Activated B cell treated with CpG ODN at 0.5 μM for 24 hours (primary cell): ENCODE measurements at regions not wholly inside any gene's neighbourhood (a gene's known extent, or its start where the extent isn't known, plus 50 kb on each side); places are given as distances from the start of the nearest gene placed in this dataset.

Experiments used
- ATAC-seq: fragments of 200-7000 bp; cut with Tn5 transposase; one replicate; pipeline ENCODE4 v1.10.0; 2021; ENCODE audit warnings: low read depth, mild to moderate bottlenecking, moderate library complexity
- CTCF ChIA-PET: fragments of 350-600 bp; sonication (Branson Sonifier 250); formaldehyde crosslinking; loops from one replicate; lab custom pipeline; 2021; ENCODE audit warnings: antibody characterized with exemption; lab: Charles Lee
- POLR2A ChIA-PET: fragments of 350-600 bp; sonication (Branson Sonifier 250); formaldehyde crosslinking; loops from one replicate; lab custom pipeline; 2021; ENCODE audit warnings: antibody characterized with exemption; lab: Charles Lee
- DNase-seq: peaks from one replicate; pipeline ENCODE4 v3.0.0; 2022
- H3K27ac Mint-ChIP-seq: one replicate; pipeline ENCODE4 v1.8.0; 2020; ENCODE audit warnings: mixed read lengths
- H3K27me3 Mint-ChIP-seq: one replicate; pipeline ENCODE4 v1.8.0; 2021; ENCODE audit warnings: mixed read lengths
- H3K36me3 Mint-ChIP-seq: one replicate; pipeline ENCODE4 v1.8.0; 2021; ENCODE audit warnings: low read depth, mixed read lengths
- H3K4me1 Mint-ChIP-seq: one replicate; pipeline ENCODE4 v1.8.0; 2021; ENCODE audit warnings: mixed read lengths
- H3K4me3 Mint-ChIP-seq: one replicate; pipeline ENCODE4 v1.8.0; 2020; ENCODE audit warnings: mild to moderate bottlenecking, mixed read lengths
- H3K9me3 Mint-ChIP-seq: one replicate; pipeline ENCODE4 v1.8.0; 2020; ENCODE audit warnings: mixed read lengths
- intact Hi-C: fragments of 100-400 bp; cut with micrococcal nuclease; formaldehyde crosslinking; loops from one replicate; pipeline ENCODE4 v1.15.1; 2024
- TF ChIP-seq, protein P1 (sequence below): fragments of 200-600 bp; IDR thresholded peaks from one replicate; pipeline ENCODE4 v1.8.0; 2022; ENCODE audit warnings: antibody characterized with exemption, mild to moderate bottlenecking

GRCh38 chr21:16538936-16539440 is 809.2 kb downstream of the USP25 start:
- ATAC-seq (no peak), DNase-seq (no peak)
- Mint-ChIP-seq H3K27me3 (no peaks in the 10 kb centered on the region), H3K4me3 (no peak overlapping the region), H3K4me1 (no peaks in the 10 kb centered on the region), H3K27ac (no peak overlapping the region), H3K36me3 (no peaks in the 10 kb centered on the region), H3K9me3 (peaks cover 4% of the 10 kb centered on the region)
- TF ChIP-seq, protein P1, sequence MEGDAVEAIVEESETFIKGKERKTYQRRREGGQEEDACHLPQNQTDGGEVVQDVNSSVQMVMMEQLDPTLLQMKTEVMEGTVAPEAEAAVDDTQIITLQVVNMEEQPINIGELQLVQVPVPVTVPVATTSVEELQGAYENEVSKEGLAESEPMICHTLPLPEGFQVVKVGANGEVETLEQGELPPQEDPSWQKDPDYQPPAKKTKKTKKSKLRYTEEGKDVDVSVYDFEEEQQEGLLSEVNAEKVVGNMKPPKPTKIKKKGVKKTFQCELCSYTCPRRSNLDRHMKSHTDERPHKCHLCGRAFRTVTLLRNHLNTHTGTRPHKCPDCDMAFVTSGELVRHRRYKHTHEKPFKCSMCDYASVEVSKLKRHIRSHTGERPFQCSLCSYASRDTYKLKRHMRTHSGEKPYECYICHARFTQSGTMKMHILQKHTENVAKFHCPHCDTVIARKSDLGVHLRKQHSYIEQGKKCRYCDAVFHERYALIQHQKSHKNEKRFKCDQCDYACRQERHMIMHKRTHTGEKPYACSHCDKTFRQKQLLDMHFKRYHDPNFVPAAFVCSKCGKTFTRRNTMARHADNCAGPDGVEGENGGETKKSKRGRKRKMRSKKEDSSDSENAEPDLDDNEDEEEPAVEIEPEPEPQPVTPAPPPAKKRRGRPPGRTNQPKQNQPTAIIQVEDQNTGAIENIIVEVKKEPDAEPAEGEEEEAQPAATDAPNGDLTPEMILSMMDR = no peak
- ChIA-PET CTCF (no interaction called here), POLR2A (no interaction called here)
- intact Hi-C loops = no loop called here

- Mint-ChIP-seq H3K27ac (no peak overlapping the region), H3K4me3 (no peak overlapping the region), H3K27me3 (no peaks in the 10 kb centered on the region), H3K9me3 (peaks cover 6% of the 10 kb centered on the region), H3K4me1 (no peaks in the 10 kb centered on the region), H3K36me3 (no peaks in the 10 kb centered on the region)
- intact Hi-C loops = no loop called here
- ATAC-seq = no peak
- ChIA-PET CTCF (no interaction called here), POLR2A (no interaction called here)
- TF ChIP-seq, protein P1 = no peak
- no peak for DNase-seq
Observed at GRCh38 chr21:16540966-16541727, 811.4 kb downstream of the USP25 start.

- ChIA-PET POLR2A (no interaction called here), CTCF (no interaction called here)
- H3K4me1 Mint-ChIP-seq = no peaks in the 10 kb centered on the region
- no peak overlapping the region for H3K27ac Mint-ChIP-seq
- H3K36me3 Mint-ChIP-seq = no peaks in the 10 kb centered on the region
- peaks cover 8% of the 10 kb centered on the region for H3K9me3 Mint-ChIP-seq
- ATAC-seq (no peak), DNase-seq (no peak)
- intact Hi-C loops = no loop called here
- TF ChIP-seq, protein P1 = no peak
- H3K27me3 Mint-ChIP-seq = no peaks in the 10 kb centered on the region
- H3K4me3 Mint-ChIP-seq = no peak overlapping the region
Observed at GRCh38 chr21:16550118-16550517, 820.3 kb downstream of the USP25 start.

DNA sequence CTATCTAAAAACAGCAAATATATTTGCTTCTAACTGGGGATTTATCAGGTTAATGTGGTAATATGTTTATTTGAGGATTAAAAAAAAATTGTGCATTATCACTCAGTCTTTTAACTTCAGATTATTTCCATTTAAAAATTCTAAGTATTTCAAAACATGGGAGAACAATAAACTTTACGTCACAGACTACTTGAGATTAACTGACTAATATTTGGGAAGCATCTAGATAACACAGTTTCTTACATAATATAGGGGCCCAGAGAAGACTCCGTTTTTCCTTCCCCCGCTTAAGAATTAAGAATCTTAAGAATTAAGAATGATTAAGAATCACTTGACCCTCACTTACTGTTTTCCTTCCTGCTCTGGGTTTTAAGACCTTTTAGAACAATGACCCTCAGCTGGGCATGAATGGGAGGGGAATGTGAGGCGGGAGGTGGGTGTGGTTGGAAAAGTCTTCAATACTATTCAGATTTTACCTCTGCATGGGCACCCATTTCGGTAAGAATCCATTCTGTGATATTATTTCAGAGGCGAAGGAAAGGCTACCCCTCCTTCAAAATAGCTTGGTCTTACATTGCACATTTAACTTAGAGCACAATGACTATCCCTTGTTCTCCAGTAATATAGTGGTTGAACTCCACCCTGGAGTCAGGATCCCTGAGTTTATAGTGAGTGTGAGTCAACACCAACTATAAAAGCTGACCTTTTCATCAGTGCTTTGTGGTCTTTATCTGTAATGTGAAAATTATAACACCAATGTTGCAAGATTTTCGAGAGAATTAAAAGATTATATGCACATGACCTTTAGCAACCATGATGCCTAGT is 821.3 kb downstream of the USP25 start:
- POLR2A ChIA-PET = no interaction called here
- H3K27ac Mint-ChIP-seq = no peak overlapping the region

More for the DNA sequence above, 821.3 kb downstream of the USP25 start:
- intact Hi-C loops = no loop called here
- H3K4me3 Mint-ChIP-seq = no peak overlapping the region
- H3K36me3 Mint-ChIP-seq = no peaks in the 10 kb centered on the region
- ATAC-seq (no peak), DNase-seq (no peak)
- CTCF ChIA-PET = no interaction called here
- no peaks in the 10 kb centered on the region for H3K27me3 Mint-ChIP-seq
- no peaks in the 10 kb centered on the region for H3K4me1 Mint-ChIP-seq
- peaks cover 6% of the 10 kb centered on the region for H3K9me3 Mint-ChIP-seq
- TF ChIP-seq, protein P1 = no peak
